ENCODE measurements at regions not wholly inside any gene's neighbourhood (a gene's known extent, or its start where the extent isn't known, plus 50 kb on each side); places are given as distances from the start of the nearest gene placed in this dataset.

DNA sequence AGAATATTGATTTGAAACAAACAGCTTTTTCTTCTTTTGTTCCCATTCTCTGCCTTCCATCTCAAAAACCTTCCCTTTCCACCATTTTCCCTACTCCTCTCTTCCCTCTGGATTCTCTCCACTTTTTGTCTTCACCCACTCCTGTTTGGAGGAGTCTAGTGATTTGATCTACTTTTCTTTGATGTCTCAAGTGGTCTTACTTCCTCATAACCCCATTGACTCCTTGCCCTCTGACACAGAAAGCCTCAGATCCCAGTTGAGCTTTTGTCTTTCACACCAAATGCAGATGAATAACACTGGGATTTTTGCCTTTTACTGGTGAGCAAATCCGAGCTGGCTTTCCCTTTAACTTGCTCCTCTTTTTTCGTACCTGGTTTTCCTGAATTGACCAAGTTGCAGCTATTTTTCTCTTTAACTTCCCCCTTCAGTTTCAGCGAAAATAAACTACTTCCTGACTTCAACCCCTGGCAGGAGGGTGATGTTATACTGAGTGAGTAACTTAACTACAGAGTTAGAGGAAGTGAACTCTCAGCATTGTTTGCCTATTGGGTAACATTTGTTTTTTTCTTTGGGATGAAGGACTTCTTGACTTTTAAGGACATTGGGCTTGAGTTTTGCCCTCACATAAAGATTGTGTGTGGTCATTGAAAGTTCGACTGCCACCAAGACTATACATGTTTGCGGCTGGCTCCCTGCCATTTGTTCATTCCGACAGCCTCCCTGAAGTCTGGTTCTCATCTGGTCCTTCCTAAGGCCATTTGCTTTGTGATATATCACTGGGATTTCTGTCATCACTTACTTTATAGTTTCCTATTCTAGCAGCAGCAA is 392.8 kb upstream of the NR3C2 start:
- Histone ChIP-seq H3K36me3 (ENCODE audit: control insufficient read depth in 2 of 2, insufficient read depth in 2 of 2, low read length in 1 of 2) (no peaks in the 10 kb centered on the region), H2AFZ (ENCODE audit: control insufficient read depth, low read depth, low read length) (no peak overlapping the region), H3K9me3 (replicated peaks; ENCODE audit: control insufficient read depth, insufficient read depth, low read length) (no peaks in the 10 kb centered on the region), H3K4me2 (ENCODE audit: control insufficient read depth, insufficient read depth) (no peak overlapping the region), H3K4me3 (no peak overlapping the region), H3K27ac (ENCODE audit: control insufficient read depth, insufficient read depth) (no peak overlapping the region), H3K9ac (ENCODE audit: control insufficient read depth, insufficient read depth, low read length) (no peak overlapping the region), H3K27me3 (replicated peaks in 1 of 2; ENCODE audit: control insufficient read depth in 2 of 2, insufficient read depth in 2 of 2, low read length in 1 of 2) (no peaks in the 10 kb centered on the region; a peak in 1 of 4 replicates), H3K79me2 (ENCODE audit: control insufficient read depth, insufficient read depth, low read length) (no peaks in the 10 kb centered on the region), H4K20me1 (ENCODE audit: control insufficient read depth, insufficient read depth) (no peaks in the 10 kb centered on the region), H3K4me1 (ENCODE audit: control insufficient read depth, insufficient read depth, low read length) (no peaks in the 10 kb centered on the region)
- TF ChIP-seq, protein P1, sequence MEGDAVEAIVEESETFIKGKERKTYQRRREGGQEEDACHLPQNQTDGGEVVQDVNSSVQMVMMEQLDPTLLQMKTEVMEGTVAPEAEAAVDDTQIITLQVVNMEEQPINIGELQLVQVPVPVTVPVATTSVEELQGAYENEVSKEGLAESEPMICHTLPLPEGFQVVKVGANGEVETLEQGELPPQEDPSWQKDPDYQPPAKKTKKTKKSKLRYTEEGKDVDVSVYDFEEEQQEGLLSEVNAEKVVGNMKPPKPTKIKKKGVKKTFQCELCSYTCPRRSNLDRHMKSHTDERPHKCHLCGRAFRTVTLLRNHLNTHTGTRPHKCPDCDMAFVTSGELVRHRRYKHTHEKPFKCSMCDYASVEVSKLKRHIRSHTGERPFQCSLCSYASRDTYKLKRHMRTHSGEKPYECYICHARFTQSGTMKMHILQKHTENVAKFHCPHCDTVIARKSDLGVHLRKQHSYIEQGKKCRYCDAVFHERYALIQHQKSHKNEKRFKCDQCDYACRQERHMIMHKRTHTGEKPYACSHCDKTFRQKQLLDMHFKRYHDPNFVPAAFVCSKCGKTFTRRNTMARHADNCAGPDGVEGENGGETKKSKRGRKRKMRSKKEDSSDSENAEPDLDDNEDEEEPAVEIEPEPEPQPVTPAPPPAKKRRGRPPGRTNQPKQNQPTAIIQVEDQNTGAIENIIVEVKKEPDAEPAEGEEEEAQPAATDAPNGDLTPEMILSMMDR (IDR thresholded peaks at IDR 0.05 in 2 of 3, conservative IDR thresholded peaks at IDR 0.05 in 1 of 3; ENCODE audit: control insufficient read depth in 2 of 3, extremely low read depth in 1 of 3, insufficient read depth in 1 of 3, low read depth in 3 of 3, low read length in 3 of 3): no peak
- TF ChIP-seq NFIC (IDR thresholded peaks at IDR 0.05; ENCODE audit: low read depth, low read length): 0 out of 2 replicates have a peak, but pooled peaks have one; percentile 25
- no peak for TF ChIP-seq BHLHE40 (IDR thresholded peaks at IDR 0.05; ENCODE audit: borderline replicate concordance in 1 of 2, low read depth in 2 of 2, low read length in 1 of 2)
- no peak for TF ChIP-seq TCF12 (IDR thresholded peaks at IDR 0.05; ENCODE audit: low read depth, low read length)
- no peak for TF ChIP-seq RBBP5 (conservative IDR thresholded peaks at IDR 0.05)
- TF ChIP-seq ETV6 (conservative IDR thresholded peaks at IDR 0.05 in 1 of 2, IDR thresholded peaks at IDR 0.05 in 1 of 2; ENCODE audit: borderline replicate concordance in 1 of 2, low read depth in 1 of 2): peak in 1 of 2 experiments; percentile 40; a peak in 1 of 4 replicates
- TF ChIP-seq, protein P2, sequence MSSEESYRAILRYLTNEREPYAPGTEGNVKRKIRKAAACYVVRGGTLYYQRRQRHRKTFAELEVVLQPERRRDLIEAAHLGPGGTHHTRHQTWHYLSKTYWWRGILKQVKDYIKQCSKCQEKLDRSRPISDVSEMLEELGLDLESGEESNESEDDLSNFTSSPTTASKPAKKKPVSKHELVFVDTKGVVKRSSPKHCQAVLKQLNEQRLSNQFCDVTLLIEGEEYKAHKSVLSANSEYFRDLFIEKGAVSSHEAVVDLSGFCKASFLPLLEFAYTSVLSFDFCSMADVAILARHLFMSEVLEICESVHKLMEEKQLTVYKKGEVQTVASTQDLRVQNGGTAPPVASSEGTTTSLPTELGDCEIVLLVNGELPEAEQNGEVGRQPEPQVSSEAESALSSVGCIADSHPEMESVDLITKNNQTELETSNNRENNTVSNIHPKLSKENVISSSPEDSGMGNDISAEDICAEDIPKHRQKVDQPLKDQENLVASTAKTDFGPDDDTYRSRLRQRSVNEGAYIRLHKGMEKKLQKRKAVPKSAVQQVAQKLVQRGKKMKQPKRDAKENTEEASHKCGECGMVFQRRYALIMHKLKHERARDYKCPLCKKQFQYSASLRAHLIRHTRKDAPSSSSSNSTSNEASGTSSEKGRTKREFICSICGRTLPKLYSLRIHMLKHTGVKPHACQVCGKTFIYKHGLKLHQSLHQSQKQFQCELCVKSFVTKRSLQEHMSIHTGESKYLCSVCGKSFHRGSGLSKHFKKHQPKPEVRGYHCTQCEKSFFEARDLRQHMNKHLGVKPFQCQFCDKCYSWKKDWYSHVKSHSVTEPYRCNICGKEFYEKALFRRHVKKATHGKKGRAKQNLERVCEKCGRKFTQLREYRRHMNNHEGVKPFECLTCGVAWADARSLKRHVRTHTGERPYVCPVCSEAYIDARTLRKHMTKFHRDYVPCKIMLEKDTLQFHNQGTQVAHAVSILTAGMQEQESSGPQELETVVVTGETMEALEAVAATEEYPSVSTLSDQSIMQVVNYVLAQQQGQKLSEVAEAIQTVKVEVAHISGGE (CRISPR knock-in tag; IDR thresholded peaks at IDR 0.05): no peak
- 33% methylated on average over 6 of the region's 6 CpGs for WGBS (ENCODE audit: insufficient coverage, insufficient replicate concordance, low lambda C conversion rate, missing lambda C conversion rate)
- ChIA-PET POLR2A (no interaction called here), SMC1A (ENCODE audit: uncharacterized antibody, unreplicated experiment) (interaction anchor here (0.7 kb wide), 1 partner anchor 45 kb away, joined by 3 read pairs; no protein-coding TSS in a partner anchor), CTCF (no interaction called here), RAD21 (ENCODE audit: unreplicated experiment) (no interaction called here)
- DNase-seq (ENCODE audit: low read depth, low spot score) (no peak), FAIRE-seq (peak; percentile 23), ATAC-seq (no peak)
- BruUV-seq (replicated peaks): no TSS peak
- in situ Hi-C loops (cut with MboI) (no loop called here), intact Hi-C loops (cut with micrococcal nuclease; ENCODE audit: unreplicated experiment) (no loop called here)

Data from GM12878 (cell line).